ENCODE measurements at regions not wholly inside any gene's neighbourhood (a gene's known extent, or its start where the extent isn't known, plus 50 kb on each side); places are given as distances from the start of the nearest gene placed in this dataset.

DNA sequence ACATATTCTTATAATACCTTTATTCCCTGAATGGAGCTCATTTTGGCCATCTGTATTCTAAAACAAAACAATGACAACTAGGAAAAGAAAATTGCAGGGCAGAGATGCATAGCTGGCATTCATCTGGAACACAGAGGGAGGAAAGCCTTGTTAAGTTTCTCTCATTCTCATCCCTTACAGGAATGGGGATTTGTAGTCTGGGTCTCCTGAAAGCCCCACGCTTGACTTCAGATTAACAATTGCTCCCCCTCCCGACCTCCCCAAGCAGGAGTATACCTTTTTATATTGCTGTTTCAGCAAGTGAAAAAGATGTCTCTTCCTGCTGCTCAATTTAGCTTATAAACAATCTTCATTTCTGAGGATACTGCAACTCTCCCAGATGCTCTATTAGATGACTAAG is 812.1 kb downstream of the EFNA5 start:
- 64 to 72% methylated on average over 2 of the region's 2 CpGs for WGBS, 2 donors
- TF ChIP-seq EP300 (IDR thresholded peaks at IDR 0.05) = no peak
- no peak for TF ChIP-seq POLR2A (IDR thresholded peaks at IDR 0.05)
- TF ChIP-seq, protein P1, sequence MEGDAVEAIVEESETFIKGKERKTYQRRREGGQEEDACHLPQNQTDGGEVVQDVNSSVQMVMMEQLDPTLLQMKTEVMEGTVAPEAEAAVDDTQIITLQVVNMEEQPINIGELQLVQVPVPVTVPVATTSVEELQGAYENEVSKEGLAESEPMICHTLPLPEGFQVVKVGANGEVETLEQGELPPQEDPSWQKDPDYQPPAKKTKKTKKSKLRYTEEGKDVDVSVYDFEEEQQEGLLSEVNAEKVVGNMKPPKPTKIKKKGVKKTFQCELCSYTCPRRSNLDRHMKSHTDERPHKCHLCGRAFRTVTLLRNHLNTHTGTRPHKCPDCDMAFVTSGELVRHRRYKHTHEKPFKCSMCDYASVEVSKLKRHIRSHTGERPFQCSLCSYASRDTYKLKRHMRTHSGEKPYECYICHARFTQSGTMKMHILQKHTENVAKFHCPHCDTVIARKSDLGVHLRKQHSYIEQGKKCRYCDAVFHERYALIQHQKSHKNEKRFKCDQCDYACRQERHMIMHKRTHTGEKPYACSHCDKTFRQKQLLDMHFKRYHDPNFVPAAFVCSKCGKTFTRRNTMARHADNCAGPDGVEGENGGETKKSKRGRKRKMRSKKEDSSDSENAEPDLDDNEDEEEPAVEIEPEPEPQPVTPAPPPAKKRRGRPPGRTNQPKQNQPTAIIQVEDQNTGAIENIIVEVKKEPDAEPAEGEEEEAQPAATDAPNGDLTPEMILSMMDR (IDR thresholded peaks at IDR 0.05) = no peak
- TF ChIP-seq POLR2AphosphoS5 (IDR thresholded peaks at IDR 0.05) = no peak
- no peak for DNase-seq
- Histone ChIP-seq H3K36me3 (no peaks in the 10 kb centered on the region), H3K27me3 (no peaks in the 10 kb centered on the region), H3K4me3 (no peak overlapping the region), H3K4me1 (no peaks in the 10 kb centered on the region), H3K9me3 (no peaks in the 10 kb centered on the region), H3K27ac (no peak overlapping the region)
- intact Hi-C loops (cut with DNase I) = no loop called here

DNA sequence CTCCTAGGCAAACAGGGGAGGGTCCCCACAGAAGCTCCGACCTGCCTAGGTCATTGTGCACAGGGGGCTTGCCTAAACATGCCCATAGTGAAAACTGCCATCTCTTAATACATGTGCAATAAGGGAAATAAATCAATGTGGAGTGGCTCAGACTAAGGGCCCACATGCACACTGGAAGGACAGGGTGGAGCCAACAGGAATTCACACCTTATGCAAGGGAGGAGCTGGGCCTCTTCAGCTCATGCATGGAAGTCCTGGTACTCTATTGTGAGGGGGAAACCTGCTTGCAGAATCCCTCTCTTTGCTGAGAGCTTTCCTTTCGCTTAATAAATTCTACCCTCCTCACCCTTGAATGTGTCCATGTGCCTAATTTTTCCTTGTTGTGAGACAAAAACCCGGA is 815.8 kb downstream of the EFNA5 start:
- Histone ChIP-seq H3K27me3 (no peaks in the 10 kb centered on the region), H3K4me3 (no peak overlapping the region)
- WGBS, 2 donors = 84 to 90% methylated on average over 3 of the region's 3 CpGs

DNA sequence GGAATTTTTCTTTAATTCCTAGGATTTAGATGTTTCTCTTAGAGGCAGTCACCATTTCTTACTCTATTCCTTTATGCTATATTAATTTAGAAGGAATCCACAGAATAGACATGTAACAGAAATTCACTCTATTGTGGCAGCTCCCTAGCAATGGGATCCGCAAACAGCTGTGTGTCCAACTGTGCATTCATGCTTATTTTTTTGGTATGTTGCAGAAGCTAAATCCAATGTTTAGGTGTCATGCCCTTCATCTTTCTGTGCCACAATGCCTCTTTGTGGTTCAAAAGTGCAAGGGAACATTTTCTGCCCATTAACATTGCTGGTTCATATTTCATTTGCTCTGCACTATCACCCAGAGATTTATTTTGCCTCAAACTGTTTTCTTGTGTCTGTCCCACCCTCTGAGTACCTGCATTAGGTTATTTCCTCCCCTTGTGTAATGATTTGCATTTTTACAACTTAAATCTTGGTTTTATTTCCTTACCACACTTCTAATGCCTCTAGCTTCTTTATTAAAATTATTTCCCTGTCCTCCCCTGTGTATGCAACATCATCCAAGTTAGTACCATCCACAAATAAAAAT is 816.5 kb downstream of the EFNA5 start:
- Histone ChIP-seq H3K9me3 (no peaks in the 10 kb centered on the region), H3K4me3 (no peak overlapping the region), H3K36me3 (no peaks in the 10 kb centered on the region), H3K27ac (no peak overlapping the region), H3K27me3 (no peaks in the 10 kb centered on the region), H3K4me1 (no peaks in the 10 kb centered on the region)
- TF ChIP-seq, protein P1 (IDR thresholded peaks at IDR 0.05) = no peak
- TF ChIP-seq POLR2A (IDR thresholded peaks at IDR 0.05) (no peak), EP300 (IDR thresholded peaks at IDR 0.05) (no peak), POLR2AphosphoS5 (IDR thresholded peaks at IDR 0.05) (no peak)
- intact Hi-C loops (cut with DNase I) = no loop called here
- no peak for DNase-seq
- 96 to 97% methylated on average over 1 of the region's 1 CpG for WGBS, 2 donors

More for the DNA sequence above, 815.8 kb downstream of the EFNA5 start:
- intact Hi-C loops (cut with DNase I) = no loop called here
- no peaks in the 10 kb centered on the region for H3K9me3 ChIP-seq
- H3K36me3 ChIP-seq = no peaks in the 10 kb centered on the region
- no peak for TF ChIP-seq POLR2AphosphoS5 (IDR thresholded peaks at IDR 0.05)
- TF ChIP-seq EP300 (IDR thresholded peaks at IDR 0.05) = no peak
- TF ChIP-seq POLR2A (IDR thresholded peaks at IDR 0.05) = no peak
- TF ChIP-seq, protein P1 (IDR thresholded peaks at IDR 0.05) = no peak
- DNase-seq = no peak
- H3K27ac ChIP-seq = no peak overlapping the region
- H3K4me1 ChIP-seq = no peaks in the 10 kb centered on the region

DNA sequence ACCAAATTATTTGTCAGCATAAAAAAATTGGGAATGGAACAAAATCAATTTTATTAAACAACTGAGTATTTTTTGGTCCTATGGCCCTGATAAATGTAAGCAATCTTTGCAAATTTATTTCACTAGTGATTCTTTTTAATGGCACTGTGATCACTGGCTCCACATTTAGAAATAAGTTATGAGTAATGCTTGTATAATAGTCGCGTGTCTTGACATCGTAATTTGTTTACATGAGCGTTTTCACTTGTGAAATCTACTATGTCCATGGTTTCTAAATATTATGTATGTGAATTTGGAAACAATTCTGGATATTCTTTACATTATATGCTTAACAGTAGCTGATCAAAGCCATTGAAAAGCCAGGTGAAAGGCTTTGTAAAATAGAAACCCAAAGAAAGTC is 817.5 kb downstream of the EFNA5 start:
- Histone ChIP-seq H3K27me3 (no peaks in the 10 kb centered on the region), H3K36me3 (no peaks in the 10 kb centered on the region), H3K4me1 (no peaks in the 10 kb centered on the region), H3K27ac (no peak overlapping the region), H3K4me3 (no peak overlapping the region), H3K9me3 (no peaks in the 10 kb centered on the region)
- intact Hi-C loops (cut with DNase I) = no loop called here
- WGBS, 2 donors = 84% methylated on average over 4 of the region's 4 CpGs
- no peak for TF ChIP-seq POLR2AphosphoS5 (IDR thresholded peaks at IDR 0.05)
- no peak for TF ChIP-seq POLR2A (IDR thresholded peaks at IDR 0.05)
- TF ChIP-seq EP300 (IDR thresholded peaks at IDR 0.05) = no peak
- TF ChIP-seq, protein P1 (IDR thresholded peaks at IDR 0.05) = no peak
- no peak for DNase-seq

DNA sequence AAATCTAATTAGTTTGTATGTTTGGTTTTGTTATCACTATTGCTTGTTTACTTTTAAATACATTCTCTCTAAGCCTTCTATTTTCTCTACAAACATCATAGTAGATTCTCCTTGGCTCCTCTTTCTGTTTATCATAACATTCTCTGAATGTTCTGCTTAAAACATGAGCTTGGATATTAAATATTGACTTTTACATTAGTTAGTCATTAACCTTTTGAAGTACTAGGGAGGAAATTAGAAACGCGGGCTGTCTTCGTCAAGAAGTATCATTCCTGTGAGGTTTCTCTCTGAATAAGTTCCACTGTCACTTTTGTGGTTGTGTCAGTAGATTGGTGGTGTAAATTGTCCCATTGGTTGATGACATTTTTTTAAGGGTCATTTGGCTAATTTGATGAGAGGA is 821.5 kb downstream of the EFNA5 start:
- Histone ChIP-seq H3K9me3 (no peaks in the 10 kb centered on the region), H3K27ac (no peak overlapping the region), H3K36me3 (no peaks in the 10 kb centered on the region), H3K4me1 (no peaks in the 10 kb centered on the region), H3K4me3 (no peak overlapping the region), H3K27me3 (no peaks in the 10 kb centered on the region)
- no peak for TF ChIP-seq POLR2AphosphoS5 (IDR thresholded peaks at IDR 0.05)
- TF ChIP-seq, protein P1 (IDR thresholded peaks at IDR 0.05) = no peak
- no peak for TF ChIP-seq EP300 (IDR thresholded peaks at IDR 0.05)
- TF ChIP-seq POLR2A (IDR thresholded peaks at IDR 0.05) = no peak
- intact Hi-C loops (cut with DNase I) = no loop called here
- 31 to 59% methylated on average over 3 of the region's 3 CpGs for WGBS, 2 donors
- no peak for DNase-seq

Data from sigmoid colon (tissue), 6 donors.